ENCODE measurements at regions not wholly inside any gene's neighbourhood (a gene's known extent, or its start where the extent isn't known, plus 50 kb on each side); places are given as distances from the start of the nearest gene placed in this dataset.
A peak's percentile ranks its signal among the peaks of the same experiment; 100 is the strongest.
"Not testable (repeated sequence)": the region's sequence is repeated elsewhere in the genome, so short reads cannot be mapped to it uniquely, and the experiment has no call there.

GRCh38 chr3:117865338-117865737 is 1155.8 kb downstream of the TUSC7 start:
- no peaks in the 10 kb centered on the region for H3K4me1 ChIP-seq (ENCODE audit: control insufficient read depth in 2 of 3, insufficient read depth in 2 of 3, low read depth in 1 of 3, low read length in 3 of 3)
- DNase-seq (no peak), FAIRE-seq (no peak)
- H3K9ac ChIP-seq (ENCODE audit: low read length in 3 of 3), result no peak overlapping the region
- intact Hi-C loops (cut with DNase I), result no loop called here
- no peak overlapping the region for H3K4me3 ChIP-seq (ENCODE audit: low read length in 3 of 3)
- H3K27ac ChIP-seq (ENCODE audit: low read depth in 2 of 2, low read length in 2 of 2), result no peak overlapping the region
- no peaks in the 10 kb centered on the region for H3K9me3 ChIP-seq (ENCODE audit: control insufficient read depth in 2 of 3, insufficient read depth in 1 of 3, low read length in 3 of 3)
- no peaks in the 10 kb centered on the region for H3K27me3 ChIP-seq (ENCODE audit: control insufficient read depth, insufficient read depth, low read length)
- TF ChIP-seq, protein P1, sequence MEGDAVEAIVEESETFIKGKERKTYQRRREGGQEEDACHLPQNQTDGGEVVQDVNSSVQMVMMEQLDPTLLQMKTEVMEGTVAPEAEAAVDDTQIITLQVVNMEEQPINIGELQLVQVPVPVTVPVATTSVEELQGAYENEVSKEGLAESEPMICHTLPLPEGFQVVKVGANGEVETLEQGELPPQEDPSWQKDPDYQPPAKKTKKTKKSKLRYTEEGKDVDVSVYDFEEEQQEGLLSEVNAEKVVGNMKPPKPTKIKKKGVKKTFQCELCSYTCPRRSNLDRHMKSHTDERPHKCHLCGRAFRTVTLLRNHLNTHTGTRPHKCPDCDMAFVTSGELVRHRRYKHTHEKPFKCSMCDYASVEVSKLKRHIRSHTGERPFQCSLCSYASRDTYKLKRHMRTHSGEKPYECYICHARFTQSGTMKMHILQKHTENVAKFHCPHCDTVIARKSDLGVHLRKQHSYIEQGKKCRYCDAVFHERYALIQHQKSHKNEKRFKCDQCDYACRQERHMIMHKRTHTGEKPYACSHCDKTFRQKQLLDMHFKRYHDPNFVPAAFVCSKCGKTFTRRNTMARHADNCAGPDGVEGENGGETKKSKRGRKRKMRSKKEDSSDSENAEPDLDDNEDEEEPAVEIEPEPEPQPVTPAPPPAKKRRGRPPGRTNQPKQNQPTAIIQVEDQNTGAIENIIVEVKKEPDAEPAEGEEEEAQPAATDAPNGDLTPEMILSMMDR (IDR thresholded peaks at IDR 0.05; ENCODE audit: borderline replicate concordance, extremely low read depth, insufficient read depth), result no peak
- no peaks in the 10 kb centered on the region for H3K36me3 ChIP-seq (ENCODE audit: control insufficient read depth in 2 of 3, insufficient read depth in 3 of 3, low read length in 3 of 3)

DNA sequence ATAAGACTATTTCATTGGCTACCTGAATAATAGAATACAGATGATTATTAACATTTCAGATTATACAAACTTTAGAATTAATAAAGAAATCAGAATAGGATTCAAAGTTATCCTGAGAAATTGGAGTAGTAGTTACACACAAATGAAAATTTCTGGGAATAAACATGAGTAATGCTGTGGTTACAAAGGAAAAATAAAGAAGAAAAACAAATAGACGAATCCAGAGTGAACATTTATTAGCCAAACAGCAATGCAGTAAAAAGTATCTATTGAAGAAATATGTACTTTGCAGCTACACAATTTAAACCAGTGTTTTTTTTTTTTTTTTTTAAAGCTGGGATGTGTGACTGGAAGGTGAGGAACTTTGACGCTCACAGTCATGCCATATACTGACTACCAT is 1159.2 kb downstream of the TUSC7 start:
- Histone ChIP-seq H3K36me3 (ENCODE audit: control insufficient read depth in 2 of 3, insufficient read depth in 3 of 3, low read length in 3 of 3) (no peaks in the 10 kb centered on the region), H3K9ac (ENCODE audit: low read length in 3 of 3) (no peak overlapping the region), H3K4me3 (ENCODE audit: low read length in 3 of 3) (no peak overlapping the region), H3K9me3 (ENCODE audit: control insufficient read depth in 2 of 3, insufficient read depth in 1 of 3, low read length in 3 of 3) (no peaks in the 10 kb centered on the region), H3K27me3 (ENCODE audit: control insufficient read depth, insufficient read depth, low read length) (no peaks in the 10 kb centered on the region), H3K27ac (ENCODE audit: low read depth in 2 of 2, low read length in 2 of 2) (no peak overlapping the region), H3K4me1 (ENCODE audit: control insufficient read depth in 2 of 3, insufficient read depth in 2 of 3, low read depth in 1 of 3, low read length in 3 of 3) (no peaks in the 10 kb centered on the region)
- intact Hi-C loops (cut with DNase I), result no loop called here
- TF ChIP-seq, protein P1 (IDR thresholded peaks at IDR 0.05; ENCODE audit: borderline replicate concordance, extremely low read depth, insufficient read depth), result no peak
- FAIRE-seq, result no peak
- DNase-seq, result no peak

GRCh38 chr3:117871934-117872333 is 1162.4 kb downstream of the TUSC7 start:
- intact Hi-C loops (cut with DNase I), result no loop called here
- FAIRE-seq, result no peak
- Histone ChIP-seq H3K4me3 (ENCODE audit: low read length in 3 of 3) (no peak overlapping the region), H3K9ac (ENCODE audit: low read length in 3 of 3) (no peak overlapping the region), H3K36me3 (ENCODE audit: control insufficient read depth in 2 of 3, insufficient read depth in 3 of 3, low read length in 3 of 3) (no peaks in the 10 kb centered on the region), H3K27ac (ENCODE audit: low read depth in 2 of 2, low read length in 2 of 2) (no peak overlapping the region), H3K9me3 (ENCODE audit: control insufficient read depth in 2 of 3, insufficient read depth in 1 of 3, low read length in 3 of 3) (no peaks in the 10 kb centered on the region), H3K27me3 (ENCODE audit: control insufficient read depth, insufficient read depth, low read length) (no peaks in the 10 kb centered on the region), H3K4me1 (ENCODE audit: control insufficient read depth in 2 of 3, insufficient read depth in 2 of 3, low read depth in 1 of 3, low read length in 3 of 3) (peaks cover 0 to 2% (median 0%) of the 10 kb centered on the region in 3 donors)
- TF ChIP-seq, protein P1 (IDR thresholded peaks at IDR 0.05; ENCODE audit: borderline replicate concordance, extremely low read depth, insufficient read depth), result no peak
- DNase-seq, result no peak

GRCh38 chr3:117872594-117873248 is 1161.9 kb downstream of the IGSF11 start:
- peak in 1 of 5 donors; percentile 59 for DNase-seq

More at GRCh38 chr3:117872594-117873248, 1161.9 kb downstream of the IGSF11 start:
- H3K27me3 ChIP-seq (ENCODE audit: control insufficient read depth, insufficient read depth, low read length); intact Hi-C loops (cut with DNase I); H3K9ac ChIP-seq (ENCODE audit: low read length in 3 of 3); H3K9me3 ChIP-seq (ENCODE audit: control insufficient read depth in 2 of 3, insufficient read depth in 1 of 3, low read length in 3 of 3); FAIRE-seq; H3K4me1 ChIP-seq (ENCODE audit: control insufficient read depth in 2 of 3, insufficient read depth in 2 of 3, low read depth in 1 of 3, low read length in 3 of 3); H3K4me3 ChIP-seq (ENCODE audit: low read length in 3 of 3); H3K36me3 ChIP-seq (ENCODE audit: control insufficient read depth in 2 of 3, insufficient read depth in 3 of 3, low read length in 3 of 3); H3K27ac ChIP-seq (ENCODE audit: low read depth in 2 of 2, low read length in 2 of 2): not testable (repeated sequence)

Measured in kidney (tissue), 13 donors.